ENCODE measurements at regions not wholly inside any gene's neighbourhood (a gene's known extent, or its start where the extent isn't known, plus 50 kb on each side); places are given as distances from the start of the nearest gene placed in this dataset.
"Not testable (repeated sequence)": the region's sequence is repeated elsewhere in the genome, so short reads cannot be mapped to it uniquely, and the experiment has no call there.

DNA sequence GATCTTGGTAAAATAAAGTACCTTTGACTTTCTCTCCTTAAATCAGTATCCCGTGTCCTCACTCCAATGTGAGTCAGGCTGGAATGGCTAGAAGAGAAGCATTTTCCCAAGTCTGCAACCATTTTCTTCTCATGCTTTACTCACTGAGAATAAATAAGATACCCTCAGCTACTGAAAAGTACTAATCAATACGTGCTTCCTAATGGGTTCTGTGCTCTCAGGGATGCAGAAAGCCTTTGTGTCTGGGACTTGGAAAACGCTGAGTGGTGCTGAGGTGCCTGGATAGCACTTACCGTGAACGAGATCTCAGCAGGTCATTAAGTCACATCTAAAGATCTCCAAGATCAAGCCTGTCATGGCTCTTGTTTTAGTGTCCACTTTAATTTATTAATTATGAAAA is 672.3 kb upstream of the C16orf82 start:
- H3K4me1 ChIP-seq (ENCODE audit: control insufficient read depth, insufficient read depth, low read length): no peaks in the 10 kb centered on the region
- H3K4me3 ChIP-seq (ENCODE audit: low read depth, low read length): no peak overlapping the region
- no peak overlapping the region for H3K27ac ChIP-seq (ENCODE audit: low read depth, low read length)
- no peaks in the 10 kb centered on the region for H3K9me3 ChIP-seq (ENCODE audit: control insufficient read depth, insufficient read depth, low read length)
- no peaks in the 10 kb centered on the region for H3K27me3 ChIP-seq (ENCODE audit: control insufficient read depth, insufficient read depth, low read length)
- H3K9ac ChIP-seq (ENCODE audit: low read depth, low read length): no peak overlapping the region
- no peaks in the 10 kb centered on the region for H3K36me3 ChIP-seq (ENCODE audit: control insufficient read depth, insufficient read depth, low read length)

DNA sequence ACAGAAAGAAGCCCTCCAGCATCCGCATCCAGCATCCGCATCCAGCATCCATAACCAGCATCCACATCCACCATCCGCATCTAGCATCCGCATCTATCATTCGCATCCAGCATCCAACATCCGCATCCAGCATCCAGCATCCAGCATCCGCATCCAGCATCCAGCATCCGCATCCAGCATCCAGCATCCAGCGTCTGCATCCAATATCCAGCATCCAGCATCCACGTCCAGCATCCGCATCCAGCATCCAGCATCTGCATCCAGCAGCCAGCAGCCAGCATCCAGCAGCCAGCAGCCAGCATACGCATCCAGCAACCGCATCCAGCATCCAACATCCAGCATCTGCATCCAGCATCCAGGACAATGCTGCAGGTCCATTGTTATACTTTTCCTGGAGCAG is 671.0 kb upstream of the C16orf82 start:
- H3K4me1 ChIP-seq (ENCODE audit: control insufficient read depth, insufficient read depth, low read length): no peaks in the 10 kb centered on the region
- no peak overlapping the region for H3K9ac ChIP-seq (ENCODE audit: low read depth, low read length)
- no peak overlapping the region for H3K27ac ChIP-seq (ENCODE audit: low read depth, low read length)
- H3K36me3 ChIP-seq (ENCODE audit: control insufficient read depth, insufficient read depth, low read length): no peaks in the 10 kb centered on the region
- H3K4me3 ChIP-seq (ENCODE audit: low read depth, low read length): no peak overlapping the region
- no peaks in the 10 kb centered on the region for H3K9me3 ChIP-seq (ENCODE audit: control insufficient read depth, insufficient read depth, low read length)
- H3K27me3 ChIP-seq (ENCODE audit: control insufficient read depth, insufficient read depth, low read length): no peaks in the 10 kb centered on the region

DNA sequence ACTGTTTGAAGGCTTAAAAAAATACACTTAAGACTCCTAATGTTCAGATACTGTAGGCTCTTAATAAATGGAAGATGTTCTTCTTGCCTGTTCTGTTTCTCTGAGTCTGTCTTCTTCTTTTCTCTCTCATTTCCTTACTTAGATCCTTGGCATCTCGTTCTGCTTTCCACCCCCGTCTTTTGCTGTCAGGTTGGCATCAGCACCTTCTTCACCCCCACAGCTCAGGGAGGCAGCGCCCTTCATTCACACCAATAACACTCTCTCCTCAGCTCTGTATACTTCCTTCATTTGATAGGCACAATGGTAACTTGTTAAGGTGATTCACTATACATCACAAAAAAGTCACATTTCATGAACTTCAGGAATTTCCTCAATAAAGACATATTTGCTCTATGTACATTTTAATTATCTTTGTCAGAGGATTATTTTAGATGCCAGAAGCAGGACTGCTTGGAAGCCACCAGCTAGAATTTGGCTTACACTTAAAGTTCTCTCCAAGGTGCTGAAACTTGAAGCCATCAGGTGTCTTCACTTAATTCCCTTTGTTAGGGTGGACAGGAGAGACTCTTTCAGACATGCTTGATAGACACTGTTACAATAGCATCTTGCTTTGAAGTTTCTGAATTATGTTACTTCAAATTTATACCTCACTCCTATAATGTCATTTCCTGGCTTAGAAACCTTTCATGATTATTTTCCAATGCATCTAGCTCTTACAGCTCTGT is 670.1 kb upstream of the C16orf82 start:
- Histone ChIP-seq H3K27me3 (ENCODE audit: control insufficient read depth, insufficient read depth, low read length) (no peaks in the 10 kb centered on the region), H3K36me3 (ENCODE audit: control insufficient read depth, insufficient read depth, low read length) (no peaks in the 10 kb centered on the region), H3K27ac (ENCODE audit: low read depth, low read length) (no peak overlapping the region), H3K4me1 (ENCODE audit: control insufficient read depth, insufficient read depth, low read length) (no peaks in the 10 kb centered on the region), H3K4me3 (ENCODE audit: low read depth, low read length) (no peak overlapping the region), H3K9ac (ENCODE audit: low read depth, low read length) (no peak overlapping the region), H3K9me3 (ENCODE audit: control insufficient read depth, insufficient read depth, low read length) (no peaks in the 10 kb centered on the region)

DNA sequence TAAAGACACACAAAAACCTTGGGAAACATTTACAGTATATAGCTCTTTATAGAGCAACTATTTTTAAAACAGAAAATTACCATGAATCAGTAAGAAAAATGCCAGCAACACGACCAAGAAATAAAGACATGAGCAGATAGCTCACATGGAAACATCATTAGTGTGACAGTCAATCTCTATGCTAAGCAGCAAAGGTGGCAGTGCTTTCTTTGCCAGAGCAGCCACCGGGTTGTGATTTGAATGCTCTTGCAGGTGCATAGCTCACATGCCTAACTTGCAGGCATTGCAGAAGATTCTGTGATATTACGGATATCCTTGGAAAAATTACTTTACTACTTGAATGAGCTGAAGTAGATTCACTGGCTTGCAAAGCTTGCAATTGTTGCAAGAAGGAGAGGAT is 652.9 kb upstream of the C16orf82 start:
- H3K9ac ChIP-seq (ENCODE audit: low read depth, low read length): no peak overlapping the region
- H3K27ac ChIP-seq (ENCODE audit: low read depth, low read length): no peak overlapping the region
- no peaks in the 10 kb centered on the region for H3K27me3 ChIP-seq (ENCODE audit: control insufficient read depth, insufficient read depth, low read length)
- H3K4me3 ChIP-seq (ENCODE audit: low read depth, low read length): no peak overlapping the region
- H3K4me1 ChIP-seq (ENCODE audit: control insufficient read depth, insufficient read depth, low read length): peaks cover 14% of the 10 kb centered on the region
- H3K36me3 ChIP-seq (ENCODE audit: control insufficient read depth, insufficient read depth, low read length): no peaks in the 10 kb centered on the region
- no peaks in the 10 kb centered on the region for H3K9me3 ChIP-seq (ENCODE audit: control insufficient read depth, insufficient read depth, low read length)

DNA sequence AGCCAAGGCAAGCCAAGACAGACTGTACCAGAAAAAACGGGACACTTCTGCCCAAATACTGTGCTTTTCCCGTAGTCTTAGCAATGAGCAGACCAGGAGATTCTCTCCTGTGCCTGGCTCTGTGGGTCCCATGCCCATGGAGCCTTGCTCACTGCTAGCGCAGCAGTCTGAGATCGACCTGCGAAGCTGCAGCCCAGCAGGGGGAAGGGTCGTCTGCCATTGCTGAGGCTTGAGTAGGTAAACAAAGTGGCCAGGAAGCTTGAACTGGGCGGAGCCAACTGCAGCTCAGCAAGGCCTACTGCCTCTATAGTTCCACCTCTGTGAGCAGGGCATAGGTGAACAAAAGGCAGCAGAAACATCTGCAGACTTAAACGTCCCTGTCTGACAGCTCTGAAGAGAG is 647.3 kb upstream of the C16orf82 start:
- not testable (repeated sequence) for H3K27ac ChIP-seq (ENCODE audit: low read depth, low read length); H3K36me3 ChIP-seq (ENCODE audit: control insufficient read depth, insufficient read depth, low read length); H3K9me3 ChIP-seq (ENCODE audit: control insufficient read depth, insufficient read depth, low read length)

DNA sequence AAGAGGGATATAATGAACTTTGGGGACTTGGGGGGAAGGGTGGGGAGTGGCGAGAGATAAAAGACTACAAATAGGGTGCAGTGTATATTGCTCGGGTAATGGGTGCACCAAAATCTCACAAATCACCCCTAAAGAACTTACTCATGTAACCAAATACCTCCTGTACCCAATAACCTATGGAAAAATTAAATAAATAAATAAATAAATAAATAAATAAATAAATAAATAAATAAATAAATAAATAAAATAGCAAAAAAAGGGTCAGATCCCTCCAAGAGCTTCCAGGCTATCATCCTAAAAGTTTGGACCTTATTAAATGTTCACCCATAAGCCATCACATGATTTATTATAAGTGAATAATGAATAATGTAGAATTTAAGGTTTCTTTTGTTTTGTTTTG is 636.1 kb upstream of the C16orf82 start:
- H3K4me3 ChIP-seq (ENCODE audit: low read depth, low read length): no peak overlapping the region
- no peak overlapping the region for H3K9ac ChIP-seq (ENCODE audit: low read depth, low read length)
- no peaks in the 10 kb centered on the region for H3K4me1 ChIP-seq (ENCODE audit: control insufficient read depth, insufficient read depth, low read length)
- no peaks in the 10 kb centered on the region for H3K9me3 ChIP-seq (ENCODE audit: control insufficient read depth, insufficient read depth, low read length)
- H3K36me3 ChIP-seq (ENCODE audit: control insufficient read depth, insufficient read depth, low read length): no peaks in the 10 kb centered on the region
- H3K27ac ChIP-seq (ENCODE audit: low read depth, low read length): no peak overlapping the region
- H3K27me3 ChIP-seq (ENCODE audit: control insufficient read depth, insufficient read depth, low read length): no peaks in the 10 kb centered on the region

More for the DNA sequence above, 647.3 kb upstream of the C16orf82 start:
- peaks cover 14% of the 10 kb centered on the region for H3K4me1 ChIP-seq (ENCODE audit: control insufficient read depth, insufficient read depth, low read length)
- H3K4me3 ChIP-seq (ENCODE audit: low read depth, low read length); H3K9ac ChIP-seq (ENCODE audit: low read depth, low read length); H3K27me3 ChIP-seq (ENCODE audit: control insufficient read depth, insufficient read depth, low read length): not testable (repeated sequence)

DNA sequence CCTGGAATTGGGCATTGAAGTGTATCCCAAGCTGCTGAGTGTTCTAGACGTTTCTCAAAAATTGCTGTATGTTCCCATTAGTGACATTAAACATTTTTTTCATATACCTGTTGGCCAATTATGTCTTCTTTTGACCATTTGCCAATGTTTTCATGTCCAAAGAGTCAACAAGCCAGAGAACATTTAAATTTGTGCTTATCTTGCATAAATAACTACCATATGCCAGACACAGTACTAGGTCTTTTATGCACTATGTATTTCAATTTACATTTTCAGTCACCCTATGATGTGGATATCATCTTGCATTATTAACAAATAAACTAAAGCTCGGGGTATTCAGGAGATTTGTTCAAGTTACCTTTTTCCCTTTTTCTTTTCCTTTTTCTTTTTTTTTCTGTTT is 632.9 kb upstream of the C16orf82 start:
- H3K4me1 ChIP-seq (ENCODE audit: control insufficient read depth, insufficient read depth, low read length): no peaks in the 10 kb centered on the region
- H3K27me3 ChIP-seq (ENCODE audit: control insufficient read depth, insufficient read depth, low read length): no peaks in the 10 kb centered on the region
- no peak overlapping the region for H3K4me3 ChIP-seq (ENCODE audit: low read depth, low read length)
- no peaks in the 10 kb centered on the region for H3K9me3 ChIP-seq (ENCODE audit: control insufficient read depth, insufficient read depth, low read length)
- H3K9ac ChIP-seq (ENCODE audit: low read depth, low read length): no peak overlapping the region
- H3K36me3 ChIP-seq (ENCODE audit: control insufficient read depth, insufficient read depth, low read length): no peaks in the 10 kb centered on the region
- H3K27ac ChIP-seq (ENCODE audit: low read depth, low read length): no peak overlapping the region

DNA sequence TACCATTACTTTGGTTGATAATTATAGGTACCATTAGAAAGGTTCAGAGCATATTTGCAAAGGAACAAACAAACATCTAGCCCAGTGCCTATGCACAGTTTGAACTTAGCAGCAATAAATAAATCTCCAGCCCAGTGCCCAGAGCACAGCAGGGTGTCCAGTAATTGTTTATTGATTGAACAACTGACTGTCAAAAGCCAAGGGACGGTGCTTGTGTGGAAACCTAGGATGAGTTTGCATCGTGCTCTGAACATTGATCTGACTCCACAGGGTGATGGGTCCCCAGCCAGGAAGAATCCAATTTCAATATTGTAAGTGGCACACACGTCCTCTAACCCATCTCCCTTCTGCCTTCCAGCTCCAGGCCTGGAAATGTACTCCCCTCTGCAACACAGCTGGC is 625.5 kb upstream of the C16orf82 start:
- Histone ChIP-seq H3K27me3 (ENCODE audit: control insufficient read depth, insufficient read depth, low read length) (no peaks in the 10 kb centered on the region), H3K9ac (ENCODE audit: low read depth, low read length) (no peak overlapping the region), H3K9me3 (ENCODE audit: control insufficient read depth, insufficient read depth, low read length) (no peaks in the 10 kb centered on the region)

DNA sequence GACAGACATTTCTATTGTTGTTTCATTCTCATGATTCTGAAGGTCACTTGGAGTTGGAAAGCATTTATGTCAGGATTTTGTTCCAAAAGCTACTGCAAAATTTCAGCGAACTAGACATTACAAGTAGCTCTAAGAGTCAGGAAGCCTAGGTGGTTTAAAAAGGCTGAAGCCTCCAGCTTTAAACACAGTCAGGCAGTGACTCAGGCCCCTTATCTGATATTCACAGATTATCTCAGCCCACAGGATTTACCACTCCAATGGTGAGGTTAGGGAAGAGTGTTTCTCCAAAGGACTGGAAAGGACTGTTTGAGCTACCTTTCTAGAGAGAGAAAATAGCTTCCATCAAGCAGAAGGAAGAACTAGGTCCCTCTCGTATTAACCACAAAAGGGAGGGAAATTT is 624.4 kb upstream of the C16orf82 start:
- Histone ChIP-seq H3K36me3 (ENCODE audit: control insufficient read depth, insufficient read depth, low read length) (no peaks in the 10 kb centered on the region), H3K9ac (ENCODE audit: low read depth, low read length) (no peak overlapping the region), H3K27ac (ENCODE audit: low read depth, low read length) (no peak overlapping the region), H3K27me3 (ENCODE audit: control insufficient read depth, insufficient read depth, low read length) (no peaks in the 10 kb centered on the region), H3K4me3 (ENCODE audit: low read depth, low read length) (no peak overlapping the region), H3K4me1 (ENCODE audit: control insufficient read depth, insufficient read depth, low read length) (no peaks in the 10 kb centered on the region), H3K9me3 (ENCODE audit: control insufficient read depth, insufficient read depth, low read length) (no peaks in the 10 kb centered on the region)

More for the DNA sequence above, 625.5 kb upstream of the C16orf82 start:
- no peaks in the 10 kb centered on the region for H3K36me3 ChIP-seq (ENCODE audit: control insufficient read depth, insufficient read depth, low read length)
- H3K4me3 ChIP-seq (ENCODE audit: low read depth, low read length): no peak overlapping the region
- H3K27ac ChIP-seq (ENCODE audit: low read depth, low read length): no peak overlapping the region
- H3K4me1 ChIP-seq (ENCODE audit: control insufficient read depth, insufficient read depth, low read length): no peaks in the 10 kb centered on the region

DNA sequence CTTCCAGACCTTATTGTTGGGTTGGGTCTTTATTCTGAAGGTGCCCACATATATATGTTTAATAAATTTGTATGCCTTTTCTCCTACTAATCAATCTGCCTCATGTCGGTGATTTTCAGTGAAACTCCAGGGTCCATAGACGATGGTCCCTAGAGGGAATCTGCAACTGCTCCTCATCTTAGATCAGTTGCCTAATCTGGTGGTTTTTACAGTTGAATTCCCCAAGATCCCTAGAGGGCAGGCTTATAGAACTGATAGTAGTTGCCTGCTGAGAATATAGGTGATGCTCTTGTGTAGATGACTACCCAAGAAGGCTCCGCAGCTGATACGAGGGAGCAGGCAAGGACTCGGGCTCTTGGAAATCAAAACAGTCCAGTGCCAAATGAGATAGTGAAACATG is 619.2 kb upstream of the C16orf82 start:
- Histone ChIP-seq H3K4me1 (ENCODE audit: control insufficient read depth, insufficient read depth, low read length) (no peaks in the 10 kb centered on the region), H3K9ac (ENCODE audit: low read depth, low read length) (no peak overlapping the region), H3K27me3 (ENCODE audit: control insufficient read depth, insufficient read depth, low read length) (no peaks in the 10 kb centered on the region), H3K36me3 (ENCODE audit: control insufficient read depth, insufficient read depth, low read length) (no peaks in the 10 kb centered on the region), H3K27ac (ENCODE audit: low read depth, low read length) (no peak overlapping the region), H3K9me3 (ENCODE audit: control insufficient read depth, insufficient read depth, low read length) (no peaks in the 10 kb centered on the region), H3K4me3 (ENCODE audit: low read depth, low read length) (no peak overlapping the region)

DNA sequence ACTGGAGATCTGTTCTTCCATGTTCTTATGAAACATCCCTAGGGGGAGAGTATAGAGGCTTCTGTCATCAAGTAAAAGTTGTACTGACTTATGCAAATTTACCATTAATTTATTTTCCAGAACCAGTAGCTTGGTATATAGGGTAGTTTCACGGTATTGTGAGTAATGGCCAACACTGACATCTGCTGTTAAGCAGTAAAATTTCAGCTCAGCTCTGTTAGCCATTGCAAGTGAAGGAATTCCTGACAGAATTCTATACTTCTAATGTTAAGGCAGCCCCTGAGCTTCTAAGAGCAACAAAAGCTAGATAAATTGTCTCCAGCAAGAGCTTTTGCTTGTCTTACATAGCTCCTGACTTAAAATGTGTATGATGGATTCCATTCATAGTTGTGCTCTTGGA is 613.5 kb upstream of the C16orf82 start:
- no peak overlapping the region for H3K27ac ChIP-seq (ENCODE audit: low read depth, low read length)
- no peaks in the 10 kb centered on the region for H3K27me3 ChIP-seq (ENCODE audit: control insufficient read depth, insufficient read depth, low read length)
- no peak overlapping the region for H3K9ac ChIP-seq (ENCODE audit: low read depth, low read length)
- H3K36me3 ChIP-seq (ENCODE audit: control insufficient read depth, insufficient read depth, low read length): no peaks in the 10 kb centered on the region
- H3K4me1 ChIP-seq (ENCODE audit: control insufficient read depth, insufficient read depth, low read length): no peaks in the 10 kb centered on the region
- no peak overlapping the region for H3K4me3 ChIP-seq (ENCODE audit: low read depth, low read length)
- no peaks in the 10 kb centered on the region for H3K9me3 ChIP-seq (ENCODE audit: control insufficient read depth, insufficient read depth, low read length)

Data from HUES48 (cell line).